ENCODE measurements at regions not wholly inside any gene's neighbourhood (a gene's known extent, or its start where the extent isn't known, plus 50 kb on each side); places are given as distances from the start of the nearest gene placed in this dataset.
"Not testable (repeated sequence)": the region's sequence is repeated elsewhere in the genome, so short reads cannot be mapped to it uniquely, and the experiment has no call there.

GRCh38 chr13:58906329-58907007, 1257.3 kb downstream of the DIAPH3 start:
- DNase-seq (ENCODE audit: low read depth in 3 of 3), result no peak

DNA sequence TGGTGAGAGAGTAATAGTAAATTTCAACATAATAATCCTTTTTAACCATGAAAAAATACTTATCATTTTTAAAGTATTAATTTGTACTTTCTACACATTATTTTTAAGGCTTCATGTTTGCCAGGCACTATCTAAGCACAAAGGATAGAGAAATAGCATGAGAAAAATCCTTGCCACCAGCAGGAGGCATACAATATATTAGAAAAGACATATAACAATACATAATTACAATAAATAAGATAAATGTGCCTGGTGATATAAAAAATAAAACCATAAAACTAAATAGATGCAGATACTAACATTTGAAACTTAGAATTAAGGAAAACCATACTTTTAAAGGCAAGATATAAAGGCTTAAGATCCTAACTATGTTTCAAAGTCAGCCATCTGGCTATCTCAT, 1256.4 kb downstream of the DIAPH3 start:
- DNase-seq (ENCODE audit: low read depth in 3 of 3), result no peak

- DNase-seq (ENCODE audit: low read depth in 3 of 3), result no peak
These were observed 1255.6 kb downstream of the DIAPH3 start for GRCh38 chr13:58908019-58908679.

DNA sequence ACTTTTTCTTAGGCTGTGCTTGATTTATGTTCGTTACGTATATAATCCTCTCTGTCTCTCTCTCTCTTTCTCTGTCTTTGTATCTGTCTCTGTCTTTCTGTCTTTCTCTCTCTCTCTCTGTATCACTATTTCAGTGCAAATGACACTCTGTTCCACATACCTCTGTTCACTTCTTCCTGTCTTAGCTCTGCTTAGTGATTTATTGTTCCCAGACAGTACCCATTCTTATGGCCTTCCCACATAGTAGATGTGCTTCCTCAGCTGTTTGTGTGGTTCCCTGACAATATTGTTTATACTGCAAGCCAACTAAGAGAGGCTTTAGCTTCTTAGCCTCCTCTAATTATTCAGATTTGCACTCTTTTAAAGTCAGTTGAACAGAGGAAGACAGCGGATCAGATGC, 1244.2 kb downstream of the DIAPH3 start:
- no peak for DNase-seq (ENCODE audit: low read depth in 3 of 3)

GRCh38 chr13:58921129-58921528, 1242.6 kb downstream of the DIAPH3 start:
- DNase-seq (ENCODE audit: low read depth in 3 of 3), result no peak

- no peak for DNase-seq (ENCODE audit: low read depth in 3 of 3)
These were observed 1236.9 kb downstream of the DIAPH3 start for GRCh38 chr13:58926858-58927257.

DNA sequence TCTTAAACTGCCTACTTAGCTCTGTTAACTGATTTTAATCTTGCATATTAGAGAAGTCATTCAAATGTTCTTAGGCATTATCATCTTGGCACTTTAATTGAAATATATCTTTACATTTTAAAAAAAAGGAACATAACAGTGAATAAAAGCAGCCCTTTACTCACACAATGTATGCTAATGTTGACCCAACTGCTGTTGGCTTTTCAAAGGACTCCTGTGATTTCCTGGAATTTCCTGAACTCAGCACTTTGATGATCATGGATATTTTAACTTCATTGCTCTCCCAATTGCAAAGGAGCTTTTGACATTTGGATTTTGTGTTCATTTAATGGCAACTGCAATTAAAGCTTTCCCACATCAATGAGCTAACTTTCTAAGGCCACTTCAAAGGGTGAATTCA, 1230.3 kb downstream of the DIAPH3 start:
- no peak for DNase-seq (ENCODE audit: low read depth in 3 of 3)

GRCh38 chr13:58935689-58936088, 1228.0 kb downstream of the DIAPH3 start:
- DNase-seq (ENCODE audit: low read depth in 3 of 3), result no peak

DNA sequence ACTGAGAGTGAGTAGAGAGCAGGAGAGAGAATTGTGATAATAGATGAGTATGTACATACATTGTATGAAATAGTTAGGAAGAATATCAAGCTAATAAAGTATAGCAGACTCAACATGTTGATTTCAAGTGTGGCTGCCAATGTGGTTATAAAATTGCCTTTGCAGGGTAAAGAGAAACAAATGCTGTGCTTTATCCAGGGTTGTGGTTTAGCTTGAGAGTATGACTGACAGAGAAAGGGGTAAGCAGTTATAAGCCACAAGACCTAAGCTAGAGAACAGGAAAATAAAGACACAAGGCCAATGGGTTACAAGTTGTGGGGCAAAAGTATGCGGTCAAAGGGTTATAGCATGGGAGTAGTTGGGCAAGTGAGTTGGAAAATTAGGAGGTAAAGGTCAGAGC, 1217.5 kb downstream of the DIAPH3 start:
- DNase-seq (ENCODE audit: low read depth in 3 of 3), result no peak

DNA sequence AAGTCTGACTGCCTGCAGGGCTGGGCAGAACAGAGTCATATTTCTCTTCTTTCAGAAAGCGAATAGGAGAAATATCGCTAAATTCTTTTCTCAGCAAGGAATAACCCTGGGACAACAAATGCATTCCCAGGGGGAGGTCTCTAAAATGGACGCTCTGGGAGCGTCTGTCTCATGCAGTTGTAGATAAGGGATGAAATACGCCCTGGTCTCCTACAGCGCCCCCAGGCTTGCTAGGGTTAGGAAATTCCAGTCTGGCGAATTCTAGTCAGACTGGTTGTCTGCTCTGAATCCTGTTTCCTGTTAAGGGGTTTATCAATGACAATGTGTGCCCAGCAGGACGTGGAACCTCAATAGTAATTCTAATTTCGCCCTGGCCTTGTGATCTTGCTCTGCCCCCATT, 1214.1 kb downstream of the DIAPH3 start:
- no peak for DNase-seq (ENCODE audit: low read depth in 3 of 3)

- DNase-seq (ENCODE audit: low read depth in 3 of 3), result no peak
These were observed 1212.8 kb downstream of the DIAPH3 start for GRCh38 chr13:58950911-58951310.

DNA sequence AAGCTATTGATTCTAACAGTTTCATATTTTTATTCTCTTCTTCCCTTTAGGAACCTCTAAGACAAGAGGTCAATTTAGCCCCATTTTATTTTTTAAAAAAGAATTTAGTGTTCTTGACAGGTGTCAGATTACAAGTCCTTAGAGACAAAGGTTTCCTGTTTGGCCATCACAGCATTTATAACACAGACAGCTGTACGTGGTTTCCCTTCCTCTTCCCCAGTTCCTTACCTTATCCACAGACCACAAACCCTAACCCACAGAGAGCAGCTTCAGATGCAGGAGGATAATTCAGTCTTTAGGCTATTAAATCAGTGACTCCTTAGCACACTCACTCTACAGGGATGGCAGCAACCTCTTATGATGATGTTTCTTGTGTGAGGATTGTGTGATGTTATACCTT, 1210.1 kb downstream of the DIAPH3 start:
- DNase-seq (ENCODE audit: low read depth in 3 of 3), result no peak

DNA sequence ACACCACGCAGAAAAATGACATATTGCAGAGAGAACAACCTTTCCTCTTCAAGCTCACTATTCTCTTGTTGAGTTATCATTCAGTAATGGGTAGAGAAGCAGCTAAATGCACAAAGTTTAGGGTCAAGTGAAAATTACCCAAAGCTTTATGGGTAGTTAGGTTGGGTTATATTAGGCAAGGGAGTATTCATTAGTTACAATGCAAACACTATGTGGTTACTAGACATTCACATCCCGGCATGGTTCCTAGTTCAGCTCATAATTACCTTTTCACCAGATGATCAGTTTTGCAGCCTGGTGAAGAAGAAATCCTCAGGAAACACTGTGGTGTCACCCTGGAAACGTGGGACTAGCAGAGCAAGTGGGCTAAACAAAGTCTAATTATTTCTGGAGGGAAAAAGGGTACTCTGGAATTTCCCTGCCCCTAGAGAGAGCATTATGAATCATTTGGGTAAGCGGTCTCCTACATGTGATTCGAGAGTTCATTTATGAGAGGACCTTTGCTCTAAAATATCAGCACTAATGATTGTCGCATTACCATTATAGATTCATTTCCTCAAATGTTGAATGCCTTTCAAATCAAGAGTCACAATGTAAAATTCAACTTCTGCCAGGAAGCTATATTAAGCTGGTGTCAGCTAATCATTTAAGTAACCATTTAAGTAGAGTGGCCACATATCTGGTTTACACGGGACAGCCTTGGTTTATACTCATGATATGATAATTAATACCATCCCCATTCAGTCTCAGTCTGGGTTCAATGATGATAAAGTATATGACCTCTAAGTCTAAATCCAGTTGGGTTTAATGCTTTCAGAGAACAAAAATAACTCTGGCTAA, 1208.0 kb downstream of the DIAPH3 start:
- no peak for DNase-seq (ENCODE audit: low read depth in 3 of 3)

GRCh38 chr13:58958097-58958496, 1205.6 kb downstream of the DIAPH3 start:
- DNase-seq (ENCODE audit: low read depth in 3 of 3), result not testable (repeated sequence)

DNA sequence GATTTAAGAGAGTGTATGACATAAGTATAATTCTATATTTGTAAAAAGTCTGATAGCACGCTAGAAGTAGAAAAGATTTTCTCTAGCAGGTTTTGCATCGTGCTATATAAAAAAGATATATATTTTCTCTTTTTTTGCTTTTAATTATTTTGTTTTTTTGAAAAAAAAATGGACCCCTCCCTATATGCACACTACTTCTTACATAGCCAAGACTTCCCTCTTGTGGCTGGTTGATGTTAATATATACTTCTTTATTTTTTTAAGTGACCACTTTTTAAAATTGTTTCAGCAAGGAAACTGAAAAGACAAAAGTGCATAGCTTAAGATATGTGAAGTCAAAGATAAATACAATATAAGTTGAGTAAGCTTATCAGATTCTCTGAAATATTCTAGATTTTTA, 1202.8 kb downstream of the DIAPH3 start:
- no peak for DNase-seq (ENCODE audit: low read depth in 3 of 3)

- no peak for DNase-seq (ENCODE audit: low read depth in 3 of 3)
These were observed 1200.4 kb downstream of the DIAPH3 start for GRCh38 chr13:58963321-58963720.

DNA sequence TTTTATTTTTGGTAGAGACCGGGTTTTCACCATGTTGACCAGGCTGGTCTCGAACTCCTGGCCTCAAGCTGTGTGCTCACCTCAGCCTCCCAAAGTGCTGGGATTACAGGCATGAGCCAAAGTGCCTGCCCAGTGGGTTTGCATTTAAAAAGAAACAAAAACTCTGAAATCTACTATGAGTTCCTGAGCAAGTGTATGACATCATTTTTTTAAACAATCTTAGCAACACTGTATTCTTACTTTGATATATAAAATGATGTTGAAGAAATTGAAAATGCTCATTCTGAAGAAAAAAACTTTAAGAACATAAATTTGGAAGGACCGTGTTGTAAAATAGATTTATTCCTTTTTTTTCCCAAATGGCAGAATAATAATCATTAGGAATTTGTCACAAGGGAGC, 1199.7 kb downstream of the DIAPH3 start:
- no peak for DNase-seq (ENCODE audit: low read depth in 3 of 3)

GRCh38 chr13:58977085-58977484, 1186.6 kb downstream of the DIAPH3 start:
- DNase-seq (ENCODE audit: low read depth in 3 of 3), result no peak

DNA sequence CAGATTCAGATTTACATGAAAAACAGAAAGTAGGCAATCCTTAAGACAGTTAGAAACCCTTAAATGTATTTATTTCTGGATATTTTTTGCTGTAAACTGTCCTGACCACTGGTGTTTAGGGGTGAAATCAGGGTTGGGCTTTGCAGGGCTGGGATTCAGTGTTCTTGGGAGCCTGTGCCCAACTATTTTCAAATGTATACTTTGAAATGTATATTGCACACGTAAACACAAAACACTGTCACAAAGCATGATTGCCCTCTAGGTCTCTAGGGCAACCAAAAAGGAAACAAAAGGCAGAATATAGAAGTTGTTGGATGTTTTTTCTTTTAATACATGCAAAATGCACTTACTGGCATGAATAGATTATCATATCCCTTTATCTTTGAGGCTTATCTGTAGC, 1185.4 kb downstream of the DIAPH3 start:
- DNase-seq (ENCODE audit: low read depth in 3 of 3), result no peak

DNA sequence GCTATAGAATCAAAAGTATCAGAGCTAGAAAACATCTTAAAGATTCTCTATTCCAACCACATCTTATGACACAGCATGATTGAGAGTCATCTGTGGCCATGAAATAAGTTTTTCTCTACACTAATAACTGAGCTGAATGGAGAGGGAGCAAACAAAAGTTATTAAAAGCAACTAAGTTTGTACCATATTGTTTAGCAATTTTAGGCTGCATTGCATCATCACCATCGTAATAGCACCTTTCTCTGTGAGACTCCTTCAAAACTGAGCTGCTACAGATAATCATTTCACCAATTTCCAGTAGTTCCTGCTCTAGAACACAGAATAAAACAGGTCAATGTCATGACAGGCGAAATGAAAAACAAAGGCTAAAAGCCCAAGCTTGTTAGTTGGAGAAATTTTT, 1183.9 kb downstream of the DIAPH3 start:
- DNase-seq (ENCODE audit: low read depth in 3 of 3), result no peak

GRCh38 chr13:58985845-58986244, 1177.9 kb downstream of the DIAPH3 start:
- no peak for DNase-seq (ENCODE audit: low read depth in 3 of 3)

DNA sequence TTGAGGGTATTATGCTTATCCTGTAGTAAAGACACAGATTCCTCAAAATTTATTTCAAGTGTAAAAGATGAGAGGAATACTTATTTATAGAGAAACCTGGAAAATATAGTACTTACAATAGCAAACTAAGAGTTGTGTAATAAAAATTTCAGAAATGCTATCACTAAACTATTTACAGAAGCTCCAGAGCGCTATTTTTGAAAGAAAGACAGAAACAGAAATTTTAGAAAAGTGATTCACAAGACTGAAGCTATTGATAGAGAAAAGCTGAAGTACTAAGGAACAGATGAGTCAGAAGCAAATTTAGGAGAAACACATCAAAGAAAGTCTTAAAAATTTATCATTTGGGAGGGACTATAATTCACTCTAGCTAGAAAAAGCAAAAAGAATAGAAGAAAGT, 1174.2 kb downstream of the DIAPH3 start:
- no peak for DNase-seq (ENCODE audit: low read depth in 3 of 3)

Data from stimulated activated CD4-positive, alpha-beta T cell treated with anti-CD3 and anti-CD28 coated beads, TNF-alpha, amount 100 ng/mL, for 4 hours (primary cell).